ENCODE measurements at regions not wholly inside any gene's neighbourhood (a gene's known extent, or its start where the extent isn't known, plus 50 kb on each side); places are given as distances from the start of the nearest gene placed in this dataset.
"Not testable (repeated sequence)": the region's sequence is repeated elsewhere in the genome, so short reads cannot be mapped to it uniquely, and the experiment has no call there.

- in situ Hi-C loops (cut with MboI; ENCODE audit: low sequenced_read_pairs), result no loop called here
Observed at GRCh38 chr22:26768952-26769351, 111.6 kb downstream of the MIAT start.

- in situ Hi-C loops (cut with MboI; ENCODE audit: low sequenced_read_pairs), result no loop called here
Observed at GRCh38 chr22:26769663-26770062, 112.3 kb downstream of the MIAT start.

- in situ Hi-C loops (cut with MboI; ENCODE audit: low sequenced_read_pairs), result no loop called here
Observed at GRCh38 chr22:26770624-26771023, 113.2 kb downstream of the MIAT start.

- in situ Hi-C loops (cut with MboI; ENCODE audit: low sequenced_read_pairs), result not testable (repeated sequence)
Observed at GRCh38 chr22:26773054-26773453, 115.7 kb downstream of the MIAT start.

GRCh38 chr22:26775394-26775793 is 118.0 kb downstream of the MIAT start:
- in situ Hi-C loops (cut with MboI; ENCODE audit: low sequenced_read_pairs), result no loop called here

GRCh38 chr22:26777156-26777801 is 119.9 kb downstream of the MIAT start:
- in situ Hi-C loops (cut with MboI; ENCODE audit: low sequenced_read_pairs), result no loop called here

- in situ Hi-C loops (cut with MboI; ENCODE audit: low sequenced_read_pairs), result no loop called here
Observed at GRCh38 chr22:26778372-26778771, 121.0 kb downstream of the MIAT start.

- in situ Hi-C loops (cut with MboI; ENCODE audit: low sequenced_read_pairs), result no loop called here
Observed at GRCh38 chr22:26779108-26779507, 121.7 kb downstream of the MIAT start.

- in situ Hi-C loops (cut with MboI; ENCODE audit: low sequenced_read_pairs), result no loop called here
Observed at GRCh38 chr22:26779929-26780328, 122.5 kb downstream of the MIAT start.

- in situ Hi-C loops (cut with MboI; ENCODE audit: low sequenced_read_pairs), result no loop called here
Observed at GRCh38 chr22:26780521-26780920, 123.1 kb downstream of the MIAT start.

- in situ Hi-C loops (cut with MboI; ENCODE audit: low sequenced_read_pairs), result no loop called here
Observed at GRCh38 chr22:26781062-26781461, 123.7 kb downstream of the MIAT start.

- in situ Hi-C loops (cut with MboI; ENCODE audit: low sequenced_read_pairs), result no loop called here
Observed at GRCh38 chr22:26781596-26781995, 124.2 kb downstream of the MIAT start.

GRCh38 chr22:26783885-26784284 is 126.5 kb downstream of the MIAT start:
- in situ Hi-C loops (cut with MboI; ENCODE audit: low sequenced_read_pairs), result no loop called here

GRCh38 chr22:26784772-26785171 is 127.4 kb downstream of the MIAT start:
- in situ Hi-C loops (cut with MboI; ENCODE audit: low sequenced_read_pairs), result no loop called here

GRCh38 chr22:26785932-26786331 is 128.5 kb downstream of the MIAT start:
- in situ Hi-C loops (cut with MboI; ENCODE audit: low sequenced_read_pairs), result no loop called here

GRCh38 chr22:26786398-26786797 is 129.0 kb downstream of the MIAT start:
- in situ Hi-C loops (cut with MboI; ENCODE audit: low sequenced_read_pairs), result no loop called here

GRCh38 chr22:26789951-26790350 is 132.6 kb downstream of the MIAT start:
- in situ Hi-C loops (cut with MboI; ENCODE audit: low sequenced_read_pairs), result no loop called here

- in situ Hi-C loops (cut with MboI; ENCODE audit: low sequenced_read_pairs), result no loop called here
Observed at GRCh38 chr22:26792522-26792921, 135.1 kb downstream of the MIAT start.

- in situ Hi-C loops (cut with MboI; ENCODE audit: low sequenced_read_pairs), result no loop called here
Observed at GRCh38 chr22:26796785-26797184, 139.4 kb downstream of the MIAT start.

- in situ Hi-C loops (cut with MboI; ENCODE audit: low sequenced_read_pairs), result no loop called here
Observed at GRCh38 chr22:26797910-26798309, 140.5 kb downstream of the MIAT start.

- in situ Hi-C loops (cut with MboI; ENCODE audit: low sequenced_read_pairs), result no loop called here
Observed at GRCh38 chr22:26798462-26799065, 141.2 kb downstream of the MIAT start.

- in situ Hi-C loops (cut with MboI; ENCODE audit: low sequenced_read_pairs), result no loop called here
Observed at GRCh38 chr22:26800858-26801257, 143.5 kb downstream of the MIAT start.

GRCh38 chr22:26801449-26801848 is 144.1 kb downstream of the MIAT start:
- in situ Hi-C loops (cut with MboI; ENCODE audit: low sequenced_read_pairs), result no loop called here

Measured in HL-60/S4 (cell line).